GM20000 (cell line): ENCODE measurements at regions not wholly inside any gene's neighbourhood (a gene's known extent, or its start where the extent isn't known, plus 50 kb on each side); places are given as distances from the start of the nearest gene placed in this dataset.

Experiments
- DNase-seq: peaks from one replicate; pipeline ENCODE4 v3.0.0; 2012; ENCODE audit warnings: low spot score
- TF ChIP-seq, protein P1 (sequence below): IDR thresholded peaks from 2 replicates; pipeline ENCODE4 v1.5.1; 2012; ENCODE audit warnings: mild to moderate bottlenecking, control low read depth; ENCODE audit errors: extremely low read depth, missing control alignments

- TF ChIP-seq, protein P1, sequence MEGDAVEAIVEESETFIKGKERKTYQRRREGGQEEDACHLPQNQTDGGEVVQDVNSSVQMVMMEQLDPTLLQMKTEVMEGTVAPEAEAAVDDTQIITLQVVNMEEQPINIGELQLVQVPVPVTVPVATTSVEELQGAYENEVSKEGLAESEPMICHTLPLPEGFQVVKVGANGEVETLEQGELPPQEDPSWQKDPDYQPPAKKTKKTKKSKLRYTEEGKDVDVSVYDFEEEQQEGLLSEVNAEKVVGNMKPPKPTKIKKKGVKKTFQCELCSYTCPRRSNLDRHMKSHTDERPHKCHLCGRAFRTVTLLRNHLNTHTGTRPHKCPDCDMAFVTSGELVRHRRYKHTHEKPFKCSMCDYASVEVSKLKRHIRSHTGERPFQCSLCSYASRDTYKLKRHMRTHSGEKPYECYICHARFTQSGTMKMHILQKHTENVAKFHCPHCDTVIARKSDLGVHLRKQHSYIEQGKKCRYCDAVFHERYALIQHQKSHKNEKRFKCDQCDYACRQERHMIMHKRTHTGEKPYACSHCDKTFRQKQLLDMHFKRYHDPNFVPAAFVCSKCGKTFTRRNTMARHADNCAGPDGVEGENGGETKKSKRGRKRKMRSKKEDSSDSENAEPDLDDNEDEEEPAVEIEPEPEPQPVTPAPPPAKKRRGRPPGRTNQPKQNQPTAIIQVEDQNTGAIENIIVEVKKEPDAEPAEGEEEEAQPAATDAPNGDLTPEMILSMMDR, result no peak
- no peak for DNase-seq
These were observed 340.0 kb downstream of the C16orf95 start for GRCh38 chr16:86977076-86977676.

- TF ChIP-seq, protein P1, result no peak
- DNase-seq, result no peak
These were observed 338.7 kb downstream of the C16orf95 start for GRCh38 chr16:86978445-86979030.

DNA sequence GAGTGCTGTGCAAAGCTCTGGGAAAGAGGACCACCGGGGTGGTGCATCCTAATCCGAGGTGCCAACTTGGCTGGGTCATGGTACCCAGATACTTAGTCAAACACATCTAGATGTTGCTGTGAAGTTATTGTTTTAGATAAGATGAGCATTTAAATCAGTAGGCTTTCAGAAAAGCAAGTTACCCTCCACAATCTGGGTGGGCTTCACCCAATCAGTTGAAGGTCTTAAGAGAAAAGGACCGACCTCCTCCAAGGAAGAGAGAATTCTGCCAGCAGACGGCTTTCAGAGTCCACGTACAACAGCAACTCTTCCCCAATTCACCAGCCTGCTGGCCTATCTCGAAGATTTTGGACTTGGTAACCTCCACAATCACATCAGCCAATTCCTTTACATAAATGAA lies 338.1 kb downstream of the C16orf95 start:
- no peak for DNase-seq
- TF ChIP-seq, protein P1, result no peak

DNA sequence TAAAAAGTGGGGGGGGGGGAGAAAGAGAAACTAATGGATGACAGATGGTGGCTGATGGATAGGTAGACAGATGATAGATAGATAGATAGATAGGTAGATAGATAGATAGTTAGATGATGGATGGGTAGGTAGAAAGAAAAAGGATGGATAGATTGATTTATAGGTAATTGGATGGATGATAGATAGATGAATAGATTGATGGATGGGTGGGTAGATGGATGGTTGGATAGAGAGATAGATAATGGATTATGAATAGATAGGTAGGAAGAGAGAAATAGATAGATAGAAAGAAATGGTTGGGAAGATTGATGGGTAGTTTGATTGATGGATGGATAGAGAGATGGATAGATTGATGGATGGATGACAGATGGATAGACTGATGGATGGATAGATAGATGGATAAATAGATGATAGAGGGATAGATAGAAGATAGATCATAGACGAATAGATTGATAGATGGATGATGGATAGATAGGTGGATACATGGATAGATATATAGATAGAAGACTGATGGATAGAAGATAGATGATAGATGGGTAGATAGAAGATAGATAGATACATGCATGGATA lies 337.1 kb downstream of the C16orf95 start:
- DNase-seq, result no peak
- TF ChIP-seq, protein P1, result no peak

DNA sequence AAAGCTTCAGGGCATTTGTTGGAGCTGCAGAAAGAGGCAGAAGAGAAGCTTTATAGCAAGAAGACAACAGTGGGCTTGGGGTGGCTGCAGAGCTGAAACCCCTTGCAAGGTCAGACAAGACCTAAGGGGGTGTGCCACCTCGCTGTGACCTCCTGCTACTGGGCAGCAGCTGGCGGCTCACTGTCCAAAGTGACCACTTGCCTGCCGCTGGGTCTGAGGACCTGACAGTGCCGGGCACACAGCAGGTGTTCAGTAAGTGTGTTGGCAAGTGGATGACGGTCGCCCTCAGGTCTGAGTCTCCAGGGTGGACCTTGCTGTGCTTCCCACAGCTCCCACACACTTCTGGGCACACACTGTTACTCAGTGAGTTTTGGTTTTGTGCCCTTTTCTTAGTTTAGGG lies 336.5 kb downstream of the C16orf95 start:
- DNase-seq, result no peak
- TF ChIP-seq, protein P1, result no peak

- TF ChIP-seq, protein P1, result no peak
- DNase-seq, result no peak
These were observed 334.9 kb downstream of the C16orf95 start for GRCh38 chr16:86982347-86982596.

GRCh38 chr16:86982912-86983311 lies 334.3 kb downstream of the C16orf95 start:
- TF ChIP-seq, protein P1, result no peak
- no peak for DNase-seq
